ENCODE measurements at regions not wholly inside any gene's neighbourhood (a gene's known extent, or its start where the extent isn't known, plus 50 kb on each side); places are given as distances from the start of the nearest gene placed in this dataset.

DNA sequence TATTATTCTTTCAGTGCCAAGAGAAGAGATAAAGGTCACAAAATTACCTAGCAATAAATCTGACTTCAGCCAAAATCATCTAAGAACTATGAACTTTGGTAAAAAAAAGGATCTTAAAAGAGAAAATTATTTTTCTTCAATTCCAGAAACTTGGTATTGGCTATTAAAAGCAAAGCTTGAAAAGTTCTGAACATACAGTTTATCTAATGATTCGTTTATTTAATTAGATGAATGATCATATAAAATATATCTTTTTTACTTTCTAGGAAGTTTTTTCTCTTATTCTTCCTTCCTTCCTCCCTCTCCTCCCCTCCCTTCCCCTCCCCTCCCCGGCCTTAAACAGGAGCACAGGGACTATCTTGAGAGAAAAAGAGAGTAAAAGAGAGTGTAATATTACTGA, 536.1 kb downstream of the SOX11 start:
- ATAC-seq = no peak
- TF ChIP-seq ZFP30 (CRISPR knock-in tag; IDR thresholded peaks at IDR 0.05) (no peak), ZNF8 (CRISPR knock-in tag; IDR thresholded peaks at IDR 0.05) (no peak), ISL1 (CRISPR knock-in tag; IDR thresholded peaks at IDR 0.05) (no peak), TCF4 (CRISPR knock-in tag; IDR thresholded peaks at IDR 0.05; ENCODE audit: borderline replicate concordance) (no peak), ARNTL (CRISPR knock-in tag; IDR thresholded peaks at IDR 0.05; ENCODE audit: borderline replicate concordance, low read depth) (no peak), ESRRG (CRISPR knock-in tag; IDR thresholded peaks at IDR 0.05) (no peak), PPARA (CRISPR knock-in tag; IDR thresholded peaks at IDR 0.05; ENCODE audit: borderline replicate concordance) (no peak), ZC3H10 (CRISPR knock-in tag; IDR thresholded peaks at IDR 0.05) (no peak), POU6F1 (CRISPR knock-in tag; IDR thresholded peaks at IDR 0.05; ENCODE audit: borderline replicate concordance, low read depth) (no peak), ZNF565 (CRISPR knock-in tag; conservative IDR thresholded peaks at IDR 0.05; ENCODE audit: low read depth) (no peak), CSDC2 (CRISPR knock-in tag; IDR thresholded peaks at IDR 0.05) (no peak), GLIS3 (CRISPR knock-in tag; IDR thresholded peaks at IDR 0.05) (no peak), TSHZ2 (CRISPR knock-in tag; IDR thresholded peaks at IDR 0.05) (no peak), ZNF70 (CRISPR knock-in tag; IDR thresholded peaks at IDR 0.05) (no peak)
- TF ChIP-seq, protein P1, sequence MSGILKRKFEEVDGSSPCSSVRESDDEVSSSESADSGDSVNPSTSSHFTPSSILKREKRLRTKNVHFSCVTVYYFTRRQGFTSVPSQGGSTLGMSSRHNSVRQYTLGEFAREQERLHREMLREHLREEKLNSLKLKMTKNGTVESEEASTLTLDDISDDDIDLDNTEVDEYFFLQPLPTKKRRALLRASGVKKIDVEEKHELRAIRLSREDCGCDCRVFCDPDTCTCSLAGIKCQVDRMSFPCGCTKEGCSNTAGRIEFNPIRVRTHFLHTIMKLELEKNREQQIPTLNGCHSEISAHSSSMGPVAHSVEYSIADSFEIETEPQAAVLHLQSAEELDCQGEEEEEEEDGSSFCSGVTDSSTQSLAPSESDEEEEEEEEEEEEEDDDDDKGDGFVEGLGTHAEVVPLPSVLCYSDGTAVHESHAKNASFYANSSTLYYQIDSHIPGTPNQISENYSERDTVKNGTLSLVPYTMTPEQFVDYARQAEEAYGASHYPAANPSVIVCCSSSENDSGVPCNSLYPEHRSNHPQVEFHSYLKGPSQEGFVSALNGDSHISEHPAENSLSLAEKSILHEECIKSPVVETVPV (CRISPR knock-in tag; IDR thresholded peaks at IDR 0.05) = no peak
- TF ChIP-seq, protein P2, sequence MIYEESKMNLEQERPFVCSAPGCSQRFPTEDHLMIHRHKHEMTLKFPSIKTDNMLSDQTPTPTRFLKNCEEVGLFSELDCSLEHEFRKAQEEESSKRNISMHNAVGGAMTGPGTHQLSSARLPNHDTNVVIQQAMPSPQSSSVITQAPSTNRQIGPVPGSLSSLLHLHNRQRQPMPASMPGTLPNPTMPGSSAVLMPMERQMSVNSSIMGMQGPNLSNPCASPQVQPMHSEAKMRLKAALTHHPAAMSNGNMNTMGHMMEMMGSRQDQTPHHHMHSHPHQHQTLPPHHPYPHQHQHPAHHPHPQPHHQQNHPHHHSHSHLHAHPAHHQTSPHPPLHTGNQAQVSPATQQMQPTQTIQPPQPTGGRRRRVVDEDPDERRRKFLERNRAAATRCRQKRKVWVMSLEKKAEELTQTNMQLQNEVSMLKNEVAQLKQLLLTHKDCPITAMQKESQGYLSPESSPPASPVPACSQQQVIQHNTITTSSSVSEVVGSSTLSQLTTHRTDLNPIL (CRISPR knock-in tag; IDR thresholded peaks at IDR 0.05; ENCODE audit: low read depth) = no peak
- TF ChIP-seq, protein P3, sequence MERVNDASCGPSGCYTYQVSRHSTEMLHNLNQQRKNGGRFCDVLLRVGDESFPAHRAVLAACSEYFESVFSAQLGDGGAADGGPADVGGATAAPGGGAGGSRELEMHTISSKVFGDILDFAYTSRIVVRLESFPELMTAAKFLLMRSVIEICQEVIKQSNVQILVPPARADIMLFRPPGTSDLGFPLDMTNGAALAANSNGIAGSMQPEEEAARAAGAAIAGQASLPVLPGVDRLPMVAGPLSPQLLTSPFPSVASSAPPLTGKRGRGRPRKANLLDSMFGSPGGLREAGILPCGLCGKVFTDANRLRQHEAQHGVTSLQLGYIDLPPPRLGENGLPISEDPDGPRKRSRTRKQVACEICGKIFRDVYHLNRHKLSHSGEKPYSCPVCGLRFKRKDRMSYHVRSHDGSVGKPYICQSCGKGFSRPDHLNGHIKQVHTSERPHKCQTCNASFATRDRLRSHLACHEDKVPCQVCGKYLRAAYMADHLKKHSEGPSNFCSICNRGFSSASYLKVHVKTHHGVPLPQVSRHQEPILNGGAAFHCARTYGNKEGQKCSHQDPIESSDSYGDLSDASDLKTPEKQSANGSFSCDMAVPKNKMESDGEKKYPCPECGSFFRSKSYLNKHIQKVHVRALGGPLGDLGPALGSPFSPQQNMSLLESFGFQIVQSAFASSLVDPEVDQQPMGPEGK (CRISPR knock-in tag; IDR thresholded peaks at IDR 0.05; ENCODE audit: borderline replicate concordance) = no peak

DNA sequence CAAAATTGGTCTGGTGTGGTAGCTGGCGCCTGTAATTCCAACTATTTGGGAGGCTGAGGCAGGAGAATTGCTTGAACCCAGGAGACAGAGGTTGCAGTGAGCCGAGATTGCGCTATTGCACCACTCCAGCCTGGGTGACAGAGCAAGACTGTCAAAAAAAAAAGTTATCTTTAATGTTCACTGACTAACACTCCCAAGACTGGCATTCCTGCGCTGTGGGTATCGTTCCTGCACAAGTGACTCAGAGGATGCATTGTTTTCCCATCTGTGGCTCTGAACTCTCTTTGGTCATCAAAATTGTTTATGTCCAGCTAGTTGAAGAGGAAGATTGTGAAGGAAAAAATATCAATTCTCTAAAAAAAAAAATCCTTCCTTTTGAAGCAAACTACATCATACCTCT, 539.0 kb downstream of the SOX11 start:
- TF ChIP-seq TCF4 (CRISPR knock-in tag; IDR thresholded peaks at IDR 0.05; ENCODE audit: borderline replicate concordance) = no peak
- TF ChIP-seq OSR1 (CRISPR knock-in tag; IDR thresholded peaks at IDR 0.05) = no peak
- no peak for TF ChIP-seq TOX (CRISPR knock-in tag; IDR thresholded peaks at IDR 0.05; ENCODE audit: borderline replicate concordance)
- no peak for TF ChIP-seq TSHZ2 (CRISPR knock-in tag; IDR thresholded peaks at IDR 0.05)
- TF ChIP-seq ZC3H10 (CRISPR knock-in tag; IDR thresholded peaks at IDR 0.05) = no peak
- no peak for ATAC-seq

Data from SK-N-SH treated with all-trans-retinoic acid at 6 μM for 48 hours (cell line).